GM19372 (cell line): ENCODE measurements at regions not wholly inside any gene's neighbourhood (a gene's known extent, or its start where the extent isn't known, plus 50 kb on each side); places are given as distances from the start of the nearest gene placed in this dataset.

Experiments used
- ATAC-seq: cut with Tn5 transposase; IDR thresholded peaks from one replicate; pipeline ENCODE4 v1.9.1; 2021; ENCODE audit warnings: mild to moderate bottlenecking, low read depth, moderate library complexity; ENCODE audit not compliant: unreplicated experiment

DNA sequence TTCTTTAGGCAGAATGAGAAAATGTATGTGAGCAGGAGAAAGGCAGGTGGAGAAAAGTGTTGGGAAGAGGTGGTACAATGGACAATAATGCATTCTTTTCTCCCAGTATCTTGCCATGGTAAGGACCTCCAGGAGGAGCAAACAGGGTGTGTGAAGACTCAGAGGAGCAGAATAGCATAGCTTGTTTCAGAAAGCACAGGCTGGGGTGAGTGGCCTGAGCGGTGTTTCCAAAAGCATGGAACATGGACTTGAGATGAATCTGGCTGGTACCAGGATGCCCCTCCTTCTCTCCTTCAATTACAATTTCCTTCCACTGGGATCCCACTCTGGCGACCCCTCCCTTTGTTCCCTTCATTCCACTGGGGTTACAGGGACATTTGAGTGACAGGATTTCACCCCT lies 123.4 kb upstream of the TNR start:
- no peak for ATAC-seq

DNA sequence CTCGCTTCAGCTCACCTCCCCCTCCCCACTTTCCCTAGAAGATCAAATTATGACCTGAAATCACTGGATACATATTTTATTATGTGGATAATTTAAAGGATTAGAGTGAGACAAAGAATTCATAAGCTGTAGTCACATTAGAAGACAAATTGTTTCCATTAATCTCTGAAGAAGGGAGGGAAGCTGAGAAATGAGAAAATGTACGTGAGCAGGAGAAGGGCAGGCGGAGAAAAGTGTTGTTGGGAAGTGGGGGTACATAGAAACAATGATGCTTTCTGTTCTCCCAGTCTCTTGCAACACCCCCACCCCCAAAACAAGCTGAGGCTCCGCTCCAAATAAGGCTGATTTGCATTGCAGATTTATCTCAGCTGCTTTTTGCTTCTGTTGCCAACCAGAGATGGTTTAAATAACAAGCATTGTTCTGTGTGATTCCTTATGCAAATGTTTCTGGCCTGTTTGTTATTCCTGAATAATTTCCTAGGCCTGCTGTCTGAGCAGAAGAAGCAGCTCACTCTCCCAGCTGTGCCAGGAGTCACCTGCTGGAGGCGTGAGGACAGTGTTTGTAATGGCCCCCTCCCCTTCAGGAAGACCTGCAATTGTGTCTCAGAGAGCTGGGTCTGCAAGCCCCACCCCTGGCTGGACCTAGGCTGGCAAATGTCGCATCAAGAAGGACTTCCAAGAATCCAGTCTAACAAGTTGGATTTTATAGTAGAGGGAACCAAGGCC lies 121.8 kb upstream of the TNR start:
- ATAC-seq = no peak

GRCh38 chr1:175864625-175865024 lies 121.2 kb upstream of the TNR start:
- ATAC-seq = no peak

GRCh38 chr1:175864183-175864582 lies 120.8 kb upstream of the TNR start:
- no peak for ATAC-seq

DNA sequence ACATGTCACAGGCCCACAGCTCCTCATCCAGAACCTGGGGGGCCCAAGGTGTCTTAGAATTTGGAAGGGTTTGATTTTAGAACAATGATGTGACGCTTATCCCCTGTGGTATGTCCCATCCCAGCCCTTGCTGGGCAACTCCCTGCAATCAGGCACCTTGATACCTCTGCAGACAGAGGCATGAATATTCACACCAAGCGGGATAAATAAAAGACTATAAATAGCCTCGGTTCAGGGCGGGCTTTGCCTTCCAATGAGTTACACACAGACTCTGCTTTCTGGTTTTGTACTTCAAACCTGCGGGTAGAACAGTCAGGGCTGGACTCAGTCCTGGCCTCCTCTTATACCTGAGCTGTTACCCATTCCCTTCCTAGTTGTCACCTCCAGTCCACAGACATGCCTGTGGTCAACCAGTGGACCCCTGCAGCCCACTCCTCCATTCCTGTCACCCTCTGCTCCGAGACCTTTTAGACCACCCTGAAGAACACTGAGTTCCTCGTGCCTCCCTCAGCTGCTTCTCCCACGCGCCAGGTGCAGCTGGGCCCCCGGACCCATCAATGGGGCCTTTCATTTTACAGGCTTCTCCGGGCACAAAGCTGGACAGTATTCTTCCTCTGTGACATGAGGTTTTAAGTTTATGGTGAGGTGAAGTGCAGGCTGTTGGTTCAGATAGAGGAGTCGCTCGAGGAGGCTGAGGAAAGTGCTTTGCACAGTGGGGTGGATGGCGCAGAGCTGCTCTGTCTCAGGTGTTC lies 120.1 kb upstream of the TNR start:
- ATAC-seq = no peak

GRCh38 chr1:175862408-175862807 lies 119.0 kb upstream of the TNR start:
- ATAC-seq = no peak

DNA sequence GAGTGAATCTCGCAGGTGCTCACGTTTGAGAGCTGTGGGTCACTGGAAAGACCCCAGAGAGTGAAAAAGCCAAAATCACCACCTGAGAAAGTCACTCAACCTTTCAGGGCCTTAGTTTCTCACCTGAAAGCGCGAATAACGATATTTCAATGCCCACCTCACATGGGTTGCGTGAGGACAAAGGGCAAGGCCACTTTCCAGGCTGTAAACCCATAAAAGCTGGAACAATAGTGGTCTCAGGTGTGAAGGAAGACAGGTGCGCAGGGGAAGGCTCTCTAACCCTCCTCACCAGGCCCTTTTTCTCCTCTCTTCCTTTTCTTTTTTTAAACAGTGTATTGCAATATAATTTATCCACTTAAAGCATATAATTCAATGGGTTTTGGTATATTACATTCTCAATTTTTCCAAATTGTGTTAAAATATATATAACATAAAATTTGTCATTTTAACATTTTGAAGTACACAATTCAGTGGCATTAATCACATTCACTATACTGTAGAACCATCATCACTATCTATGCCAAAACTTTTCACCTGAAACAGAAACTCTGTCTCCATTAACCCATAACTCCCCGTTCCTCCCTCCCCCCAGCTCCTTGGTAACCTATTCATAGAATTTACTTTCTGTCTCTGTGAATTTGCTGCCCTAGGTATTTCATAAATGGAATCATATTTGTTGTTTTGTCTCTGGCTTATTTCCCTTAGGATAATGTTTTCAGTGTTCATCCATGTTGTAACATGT lies 118.4 kb upstream of the TNR start:
- no peak for ATAC-seq

GRCh38 chr1:175857756-175858155 lies 114.4 kb upstream of the TNR start:
- no peak for ATAC-seq

DNA sequence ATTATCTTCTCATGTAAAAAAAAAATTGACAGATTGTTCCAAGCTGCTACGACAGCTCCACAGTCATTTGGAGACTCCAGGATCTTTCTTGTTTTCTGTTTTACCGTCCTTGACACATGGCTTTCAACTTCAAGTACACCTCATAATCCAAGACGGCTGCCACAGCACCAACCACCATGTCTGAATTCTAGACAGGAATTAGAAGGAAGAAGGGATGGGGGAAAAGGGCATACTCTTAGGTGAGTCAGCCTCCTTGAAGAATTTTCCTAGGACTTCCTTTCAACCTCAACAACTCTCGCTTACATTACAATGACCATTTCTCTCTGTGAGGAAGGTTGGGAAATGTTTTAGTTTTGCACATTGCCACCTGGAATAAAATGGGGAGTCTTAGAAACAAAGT lies 110.3 kb upstream of the TNR start:
- no peak for ATAC-seq

GRCh38 chr1:175851749-175852148 lies 108.4 kb upstream of the TNR start:
- no peak for ATAC-seq

GRCh38 chr1:175848329-175848728 lies 104.9 kb upstream of the TNR start:
- no peak for ATAC-seq

- no peak for ATAC-seq
Observed at GRCh38 chr1:175845985-175846384, 102.6 kb upstream of the TNR start.

- no peak for ATAC-seq
Observed at GRCh38 chr1:175845338-175845737, 101.9 kb upstream of the TNR start.

- no peak for ATAC-seq
Observed at GRCh38 chr1:175844877-175845276, 101.5 kb upstream of the TNR start.

DNA sequence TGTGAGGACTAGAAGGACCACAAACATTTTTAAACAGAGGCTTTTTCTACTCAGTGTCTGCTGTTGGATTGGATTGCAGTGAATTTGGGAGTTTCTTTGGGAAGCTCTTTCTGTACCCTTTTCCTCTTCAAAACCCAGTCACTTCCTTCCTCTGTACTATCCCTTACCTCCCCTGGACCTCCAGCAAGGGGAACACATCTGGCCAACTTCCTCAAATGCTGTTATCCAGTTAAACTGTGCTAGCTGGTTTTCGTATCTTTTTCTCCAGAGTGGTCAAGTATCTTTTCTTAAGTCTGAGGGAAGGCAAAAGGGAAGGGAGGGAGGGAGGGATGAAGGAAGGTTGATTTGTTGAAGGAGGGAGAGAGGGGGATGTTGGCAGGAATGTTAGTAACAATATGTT lies 99.2 kb upstream of the TNR start:
- no peak for ATAC-seq

GRCh38 chr1:175841738-175842187 lies 98.4 kb upstream of the TNR start:
- no peak for ATAC-seq

- ATAC-seq = no peak
Observed at GRCh38 chr1:175840787-175841186, 97.4 kb upstream of the TNR start.

DNA sequence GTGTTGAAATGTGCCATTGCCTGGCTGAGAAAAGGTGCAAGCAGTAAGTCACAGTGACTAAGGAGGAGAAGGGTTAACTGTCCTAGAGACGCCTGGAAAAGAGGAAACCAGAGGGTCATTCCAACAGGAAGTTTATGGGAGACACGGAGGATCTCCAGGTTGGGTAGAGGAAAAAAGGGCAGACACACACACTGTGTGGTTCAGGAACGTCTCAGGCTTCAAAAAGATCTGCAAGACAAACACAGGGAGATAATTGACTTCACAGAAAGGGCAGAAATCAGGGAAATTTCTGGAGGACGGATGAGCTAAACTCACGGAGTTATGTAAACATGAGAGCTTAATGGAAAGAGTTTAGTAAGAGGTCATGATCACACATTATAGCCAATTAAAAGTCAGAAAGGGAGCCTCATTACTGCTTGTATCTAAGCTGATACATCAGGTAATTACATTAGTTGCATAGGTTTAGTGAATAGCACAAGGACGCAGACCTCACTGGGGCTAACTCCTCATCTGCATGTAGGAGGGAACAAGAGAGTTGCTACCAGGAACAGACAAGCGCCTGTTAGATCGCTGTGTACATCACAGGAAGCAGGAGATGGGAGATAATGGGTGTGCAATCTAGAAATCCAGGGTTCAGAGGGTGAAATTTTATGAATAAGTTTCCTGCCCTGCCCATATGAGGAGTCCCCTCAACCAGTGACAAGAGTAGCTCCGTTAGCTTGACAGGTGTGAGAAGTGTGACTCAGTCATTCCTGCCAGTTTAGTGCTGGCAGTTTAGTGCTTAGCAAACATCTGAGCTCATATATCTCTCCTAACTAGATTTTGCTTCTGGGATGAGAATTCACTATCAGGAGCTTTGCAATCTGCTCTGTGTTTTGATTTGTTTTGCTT lies 96.6 kb upstream of the TNR start:
- ATAC-seq = no peak

- ATAC-seq = no peak
Observed at GRCh38 chr1:175834597-175834996, 91.2 kb upstream of the TNR start.

DNA sequence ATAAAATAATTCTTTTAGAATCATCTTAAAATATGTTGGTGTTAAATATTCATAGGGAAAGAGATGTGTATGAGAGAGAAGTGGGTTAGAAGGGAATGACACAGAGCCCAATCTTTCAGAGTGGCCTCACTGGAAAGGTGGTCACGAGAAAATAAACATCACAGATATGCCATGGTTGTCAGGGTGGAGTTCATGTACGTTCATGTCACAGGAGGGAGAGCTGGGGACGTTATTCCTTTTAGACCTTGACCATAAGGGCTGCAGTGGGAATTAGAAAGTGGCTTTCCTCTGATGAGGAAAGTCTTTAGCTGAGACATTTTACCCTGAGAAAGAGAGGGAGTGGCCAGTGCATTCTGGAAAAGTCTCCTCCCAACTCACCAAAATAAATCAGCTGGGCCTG lies 90.6 kb upstream of the TNR start:
- ATAC-seq = no peak
